ENCODE measurements at regions not wholly inside any gene's neighbourhood (a gene's known extent, or its start where the extent isn't known, plus 50 kb on each side); places are given as distances from the start of the nearest gene placed in this dataset.
"Not testable (repeated sequence)": the region's sequence is repeated elsewhere in the genome, so short reads cannot be mapped to it uniquely, and the experiment has no call there.

- no peak for DNase-seq
These were observed 57.7 kb downstream of the RAD51AP2 start for GRCh38 chr2:17460371-17461086.

GRCh38 chr2:17455343-17455742 is 62.9 kb downstream of the RAD51AP2 start:
- DNase-seq, result no peak

- not testable (repeated sequence) for DNase-seq
These were observed 72.0 kb downstream of the RAD51AP2 start for GRCh38 chr2:17446191-17446590.

- no peak for DNase-seq
These were observed 72.5 kb downstream of the RAD51AP2 start for GRCh38 chr2:17445744-17446143.

- DNase-seq, result peak; percentile 66
These were observed 75.9 kb downstream of the RAD51AP2 start for GRCh38 chr2:17442334-17442733.

GRCh38 chr2:17441790-17442189 is 76.5 kb downstream of the RAD51AP2 start:
- no peak for DNase-seq

- DNase-seq, result no peak
These were observed 77.0 kb downstream of the RAD51AP2 start for GRCh38 chr2:17441055-17441771.

- DNase-seq, result no peak
These were observed 87.9 kb downstream of the RAD51AP2 start for GRCh38 chr2:17430326-17430725.

GRCh38 chr2:17429130-17429529 is 89.1 kb downstream of the RAD51AP2 start:
- DNase-seq, result peak; percentile 87

GRCh38 chr2:17427401-17427800 is 90.8 kb downstream of the RAD51AP2 start:
- DNase-seq, result no peak

- DNase-seq, result no peak
These were observed 91.5 kb downstream of the RAD51AP2 start for GRCh38 chr2:17426743-17427142.

- DNase-seq, result peak; percentile 71
These were observed 96.2 kb downstream of the RAD51AP2 start for GRCh38 chr2:17422061-17422460.

- peak; percentile 99 for DNase-seq
These were observed 101.3 kb downstream of the RAD51AP2 start for GRCh38 chr2:17416884-17417391.

- peak; percentile 77 for DNase-seq
These were observed 105.2 kb downstream of the RAD51AP2 start for GRCh38 chr2:17413036-17413435.

- no peak for DNase-seq
These were observed 117.1 kb downstream of the RAD51AP2 start for GRCh38 chr2:17401096-17401495.

GRCh38 chr2:17398770-17399169 is 119.5 kb downstream of the RAD51AP2 start:
- DNase-seq, result no peak

- peak; percentile 33 for DNase-seq
These were observed 129.4 kb downstream of the RAD51AP2 start for GRCh38 chr2:17388798-17389197.

- DNase-seq, result peak; percentile 34
These were observed 130.6 kb downstream of the RAD51AP2 start for GRCh38 chr2:17387591-17387990.

- no peak for DNase-seq
These were observed 131.5 kb downstream of the RAD51AP2 start for GRCh38 chr2:17386771-17387170.

- no peak for DNase-seq
These were observed 138.2 kb downstream of the RAD51AP2 start for GRCh38 chr2:17380003-17380402.

GRCh38 chr2:17375262-17375661 is 143.0 kb downstream of the RAD51AP2 start:
- DNase-seq, result no peak

GRCh38 chr2:17373741-17374140 is 144.5 kb downstream of the RAD51AP2 start:
- DNase-seq, result peak; percentile 88

- peak; percentile 82 for DNase-seq
These were observed 145.2 kb downstream of the RAD51AP2 start for GRCh38 chr2:17373041-17373440.

GRCh38 chr2:17363846-17364245 is 154.4 kb downstream of the RAD51AP2 start:
- DNase-seq, result no peak

Data from fibroblast of skin of right biceps (primary cell).